Gastrocnemius medialis (tissue), 4 donors: ENCODE measurements at regions not wholly inside any gene's neighbourhood (a gene's known extent, or its start where the extent isn't known, plus 50 kb on each side); places are given as distances from the start of the nearest gene placed in this dataset.

ENCODE experiments used
- CTCF ChIP-seq, 5 experiments: fragments of 450-650 bp in 3 of 5; fragments of 200-600 bp in 2 of 5; sonication (generic) in 2 of 5; IDR thresholded peaks in 4 of 5; conservative IDR thresholded peaks in 1 of 5; 1 replicate in 4 of 5; 2 replicates in 1 of 5; pipeline ENCODE4 v1.5.1; 2016 to 2019; ENCODE audit warnings: antibody characterized with exemption in 5 of 5, mild to moderate bottlenecking in 3 of 5, moderate library complexity in 3 of 5
- POLR2A ChIP-seq, 2 donors: fragments of 450-650 bp; IDR thresholded peaks; one replicate each; pipeline ENCODE4 v1.6.1; 2017; ENCODE audit warnings: antibody characterized with exemption in 2 of 2, mild to moderate bottlenecking in 2 of 2, moderate library complexity in 2 of 2

- TF ChIP-seq CTCF (IDR thresholded peaks at IDR 0.05 in 4 of 5, conservative IDR thresholded peaks at IDR 0.05 in 1 of 5) (no peak), POLR2A (IDR thresholded peaks at IDR 0.05) (no peak)
These were observed 408.5 kb upstream of the SUCLG2 start for GRCh38 chr3:68062926-68063325.
